GM10248 (cell line): ENCODE measurements at regions not wholly inside any gene's neighbourhood (a gene's known extent, or its start where the extent isn't known, plus 50 kb on each side); places are given as distances from the start of the nearest gene placed in this dataset.
A peak's percentile ranks its signal among the peaks of the same experiment; 100 is the strongest.

ENCODE experiments used
- CTCF ChIA-PET: fragments of 300-600 bp; sonication (Branson Sonifier 250); formaldehyde crosslinking; extraction: SDS; loops from one replicate; lab custom pipeline; 2021; ENCODE audit warnings: antibody characterized with exemption; lab: Yijun Ruan, JAX
- POLR2A ChIA-PET: fragments of 350-650 bp; sonication (Branson Sonifier 250); formaldehyde crosslinking; extraction: SDS; loops from one replicate; lab custom pipeline; 2020; ENCODE audit warnings: antibody characterized with exemption; lab: Yijun Ruan, JAX
- DNase-seq: peaks from one replicate; pipeline ENCODE4 v3.0.0; 2012; ENCODE audit errors: extremely low spot score
- CTCF ChIP-seq: IDR thresholded peaks from 2 replicates; pipeline ENCODE4 v1.5.1; 2012; ENCODE audit warnings: mild to moderate bottlenecking, low read depth; ENCODE audit errors: extremely low read depth, missing control alignments, control extremely low read depth

GRCh38 chr13:78398743-78399410 is 204.5 kb downstream of the POU4F1 start:
- ChIA-PET POLR2A (no interaction called here), CTCF (interaction anchor here (0.9 kb wide), 1 partner anchor 9 kb away, joined by 3 read pairs; no protein-coding TSS in a partner anchor)
- TF ChIP-seq CTCF, result no peak
- DNase-seq, result peak; percentile 39

GRCh38 chr13:78393286-78394142 is 209.8 kb downstream of the POU4F1 start:
- TF ChIP-seq CTCF, result no peak
- CTCF ChIA-PET, result interaction anchor here (1.1 kb wide), 1 partner anchor 9 kb away, joined by 3 read pairs; no protein-coding TSS in a partner anchor

GRCh38 chr13:78383899-78384298 is 219.5 kb downstream of the POU4F1 start:
- CTCF ChIA-PET, result interaction anchor here (0.7 to 1.7 kb wide), 2 partner anchors 11 to 21 kb away, joined by 3 to 6 read pairs; no protein-coding TSS in a partner anchor
- POLR2A ChIA-PET, result no interaction called here
- DNase-seq, result no peak
- no peak for TF ChIP-seq CTCF

More at GRCh38 chr13:78393286-78394142, 209.8 kb downstream of the POU4F1 start:
- POLR2A ChIA-PET, result no interaction called here
- no peak for DNase-seq

GRCh38 chr13:78383071-78383484 is 220.3 kb downstream of the POU4F1 start:
- DNase-seq, result no peak
- TF ChIP-seq CTCF, result no peak
- ChIA-PET POLR2A (no interaction called here), CTCF (no interaction called here)

- CTCF ChIA-PET, result no interaction called here
- DNase-seq, result no peak
- POLR2A ChIA-PET, result no interaction called here
- no peak for TF ChIP-seq CTCF
Measured at GRCh38 chr13:78382491-78382890, 220.9 kb downstream of the POU4F1 start.

- DNase-seq, result no peak
- ChIA-PET CTCF (no interaction called here), POLR2A (no interaction called here)
- no peak for TF ChIP-seq CTCF
Measured at GRCh38 chr13:78376822-78377221, 226.5 kb downstream of the POU4F1 start.
